ENCODE measurements at regions not wholly inside any gene's neighbourhood (a gene's known extent, or its start where the extent isn't known, plus 50 kb on each side); places are given as distances from the start of the nearest gene placed in this dataset.

DNA sequence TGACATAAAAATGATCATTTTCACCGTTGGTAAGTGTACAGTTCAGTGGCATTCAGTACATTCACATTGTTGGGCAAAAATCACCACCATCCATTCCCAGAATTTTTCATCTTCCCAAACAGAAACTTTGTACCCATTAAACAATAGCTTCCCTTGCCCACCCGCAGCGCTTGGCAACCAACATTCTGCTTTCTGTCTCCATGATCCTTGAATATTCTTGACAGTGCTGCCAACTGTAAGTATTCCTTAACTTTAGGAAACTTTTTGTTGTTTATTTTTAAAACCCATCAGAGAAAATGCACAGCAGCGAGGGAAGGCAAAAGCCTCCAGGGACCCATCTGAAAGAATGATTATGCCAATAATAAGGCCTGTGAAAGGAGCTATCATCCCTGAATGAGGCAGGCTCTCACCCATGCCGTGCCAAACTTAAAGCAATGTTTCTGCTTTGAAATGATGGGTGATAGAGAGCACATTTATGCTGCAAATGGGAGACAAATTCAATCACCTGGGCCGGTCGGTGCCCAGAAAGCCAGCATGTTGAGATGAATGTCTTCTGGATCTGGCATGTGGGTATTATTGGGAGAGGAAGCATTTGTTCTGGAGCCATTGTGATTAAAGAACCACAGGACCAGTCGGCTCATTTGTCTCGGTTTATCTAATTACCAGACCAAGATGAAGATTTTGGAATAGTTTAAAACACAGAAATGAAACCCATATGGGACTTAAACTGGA is 202.1 kb upstream of the NPVF start:
- TF ChIP-seq CTCF (conservative IDR thresholded peaks at IDR 0.05; ENCODE audit: low read depth, low read length) (no peak), EZH2 (IDR thresholded peaks at IDR 0.05; ENCODE audit: low read length, unreplicated experiment) (no peak)

Data from PC-3 (cell line).